Subcutaneous abdominal adipose tissue (tissue), 5 donors: ENCODE measurements at regions not wholly inside any gene's neighbourhood (a gene's known extent, or its start where the extent isn't known, plus 50 kb on each side); places are given as distances from the start of the nearest gene placed in this dataset.

Experiments used
- H3K27ac ChIP-seq: one replicate; pipeline ENCODE4 v1.7.0; 2013; ENCODE audit warnings: low read depth, mild to moderate bottlenecking, inconsistent platforms, low read length, moderate library complexity
- H3K27me3 ChIP-seq, 5 donors: one replicate each; pipeline ENCODE4 v1.7.0; 2013; ENCODE audit warnings: low read length in 5 of 5, inconsistent platforms in 1 of 5; ENCODE audit not compliant: control insufficient read depth in 5 of 5, insufficient read depth in 4 of 5
- H3K36me3 ChIP-seq, 5 donors: one replicate each; pipeline ENCODE4 v1.7.0; 2013; ENCODE audit warnings: low read length in 5 of 5; ENCODE audit not compliant: control insufficient read depth in 5 of 5, insufficient read depth in 5 of 5
- H3K4me1 ChIP-seq, 5 donors: one replicate each; pipeline ENCODE4 v1.7.0; 2013; ENCODE audit warnings: low read length in 5 of 5, mild to moderate bottlenecking in 3 of 5, moderate library complexity in 1 of 5; ENCODE audit not compliant: control insufficient read depth in 5 of 5, insufficient read depth in 5 of 5
- H3K4me3 ChIP-seq, 5 donors: one replicate each; pipeline ENCODE4 v1.7.0; 2013; ENCODE audit warnings: low read length in 5 of 5, low read depth in 1 of 5
- H3K9ac ChIP-seq, 5 donors: one replicate each; pipeline ENCODE4 v1.7.0; 2013; ENCODE audit warnings: low read length in 5 of 5, mild to moderate bottlenecking in 4 of 5, moderate library complexity in 3 of 5
- H3K9me3 ChIP-seq, 5 donors: one replicate each; pipeline ENCODE4 v1.7.0; 2013; ENCODE audit warnings: low read length in 5 of 5; ENCODE audit not compliant: control insufficient read depth in 5 of 5
- donor health status: healthy.
- donor health status: healthy.
- donor health status: healthy.
- donor health status: healthy.
- donor health status: healthy.

DNA sequence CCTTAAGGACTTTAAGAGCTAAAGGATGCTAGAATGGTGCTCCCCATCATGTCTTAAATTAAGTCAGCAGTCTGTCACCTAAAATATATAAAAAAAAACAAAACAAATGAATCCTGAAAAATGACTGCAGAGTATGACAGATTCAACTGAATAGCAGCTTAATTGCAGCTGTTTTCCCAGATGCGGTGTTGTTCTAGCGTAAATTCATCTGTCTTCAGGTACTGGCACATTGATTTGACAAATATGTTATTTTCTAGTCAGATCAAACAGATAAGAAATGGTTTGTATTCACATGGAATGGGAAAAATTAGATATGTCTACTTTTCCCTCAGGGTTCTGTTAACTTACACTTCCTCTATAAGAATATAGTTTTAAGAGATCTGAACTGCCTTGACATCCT, 211.7 kb downstream of the NAF1 start:
- H3K9me3 ChIP-seq = no peaks in the 10 kb centered on the region
- no peaks in the 10 kb centered on the region for H3K36me3 ChIP-seq
- H3K4me1 ChIP-seq = no peaks in the 10 kb centered on the region
- H3K27ac ChIP-seq = no peak overlapping the region
- H3K9ac ChIP-seq = no peak overlapping the region
- H3K4me3 ChIP-seq = no peak overlapping the region
- H3K27me3 ChIP-seq = no peaks in the 10 kb centered on the region

DNA sequence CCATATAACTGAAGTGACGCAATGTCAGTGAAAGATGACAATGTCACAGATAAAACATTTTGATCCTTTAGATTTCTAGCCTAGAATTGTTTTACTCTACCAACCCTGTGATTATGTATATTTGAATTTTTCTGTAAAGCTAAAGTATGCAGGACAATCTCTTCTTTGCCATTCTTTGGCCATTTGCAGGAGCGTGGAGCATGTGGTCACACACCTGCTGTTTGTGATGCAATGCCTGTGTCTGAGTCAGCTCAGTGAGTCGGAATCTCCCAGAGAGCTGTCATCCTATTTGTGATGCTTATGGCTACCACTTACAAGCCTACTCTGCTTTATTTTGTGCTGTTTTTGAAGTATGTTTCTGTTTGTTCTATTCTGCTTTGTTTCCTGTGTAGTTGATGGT, 214.5 kb downstream of the NAF1 start:
- Histone ChIP-seq H3K27me3 (no peaks in the 10 kb centered on the region), H3K4me3 (no peak overlapping the region), H3K4me1 (no peaks in the 10 kb centered on the region), H3K27ac (no peak overlapping the region), H3K9me3 (no peaks in the 10 kb centered on the region), H3K36me3 (no peaks in the 10 kb centered on the region), H3K9ac (no peak overlapping the region)

DNA sequence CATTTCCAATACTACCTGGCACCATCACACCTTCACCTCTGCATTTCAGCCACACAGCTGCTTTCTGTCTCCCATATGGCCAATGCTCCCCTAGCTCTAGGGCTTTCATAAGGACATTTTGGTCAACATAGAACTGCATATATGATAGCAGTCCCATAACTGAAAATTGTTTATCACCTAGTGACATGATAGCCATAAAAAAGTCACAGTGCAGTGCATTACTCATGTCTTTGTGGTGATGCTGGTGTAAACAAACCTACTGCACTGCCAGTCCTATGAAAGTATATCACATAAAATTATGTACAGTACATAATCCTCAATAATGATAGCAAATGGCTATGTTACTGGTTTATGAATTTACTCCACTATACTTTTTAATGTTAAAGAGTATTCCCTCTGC, 221.0 kb downstream of the NAF1 start:
- no peaks in the 10 kb centered on the region for H3K36me3 ChIP-seq
- no peaks in the 10 kb centered on the region for H3K4me1 ChIP-seq
- no peak overlapping the region for H3K4me3 ChIP-seq
- H3K9ac ChIP-seq = no peak overlapping the region
- H3K27me3 ChIP-seq = no peaks in the 10 kb centered on the region
- no peaks in the 10 kb centered on the region for H3K9me3 ChIP-seq
- no peak overlapping the region for H3K27ac ChIP-seq

DNA sequence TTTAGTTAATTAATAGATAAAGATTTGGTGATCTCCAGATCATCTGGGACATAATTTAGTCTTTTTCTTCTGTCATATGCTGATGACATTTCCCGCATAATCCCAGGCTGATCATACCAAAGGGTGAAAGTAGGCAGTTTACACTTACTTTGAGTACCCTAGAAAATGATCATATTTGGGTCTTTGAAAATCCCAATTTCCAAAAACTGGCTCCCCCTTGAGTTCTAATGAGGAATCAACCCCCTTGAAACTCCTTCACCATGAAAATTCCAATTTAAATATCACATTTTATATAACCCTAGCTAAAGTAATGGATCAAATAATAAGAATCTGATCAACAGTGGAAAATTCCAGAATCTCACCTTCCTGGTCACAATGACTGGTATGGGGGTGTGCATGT, 223.4 kb downstream of the NAF1 start:
- H3K9ac ChIP-seq = no peak overlapping the region
- H3K36me3 ChIP-seq = no peaks in the 10 kb centered on the region
- H3K4me3 ChIP-seq = no peak overlapping the region
- H3K27ac ChIP-seq = no peak overlapping the region
- no peaks in the 10 kb centered on the region for H3K9me3 ChIP-seq
- no peaks in the 10 kb centered on the region for H3K27me3 ChIP-seq
- H3K4me1 ChIP-seq = no peaks in the 10 kb centered on the region

DNA sequence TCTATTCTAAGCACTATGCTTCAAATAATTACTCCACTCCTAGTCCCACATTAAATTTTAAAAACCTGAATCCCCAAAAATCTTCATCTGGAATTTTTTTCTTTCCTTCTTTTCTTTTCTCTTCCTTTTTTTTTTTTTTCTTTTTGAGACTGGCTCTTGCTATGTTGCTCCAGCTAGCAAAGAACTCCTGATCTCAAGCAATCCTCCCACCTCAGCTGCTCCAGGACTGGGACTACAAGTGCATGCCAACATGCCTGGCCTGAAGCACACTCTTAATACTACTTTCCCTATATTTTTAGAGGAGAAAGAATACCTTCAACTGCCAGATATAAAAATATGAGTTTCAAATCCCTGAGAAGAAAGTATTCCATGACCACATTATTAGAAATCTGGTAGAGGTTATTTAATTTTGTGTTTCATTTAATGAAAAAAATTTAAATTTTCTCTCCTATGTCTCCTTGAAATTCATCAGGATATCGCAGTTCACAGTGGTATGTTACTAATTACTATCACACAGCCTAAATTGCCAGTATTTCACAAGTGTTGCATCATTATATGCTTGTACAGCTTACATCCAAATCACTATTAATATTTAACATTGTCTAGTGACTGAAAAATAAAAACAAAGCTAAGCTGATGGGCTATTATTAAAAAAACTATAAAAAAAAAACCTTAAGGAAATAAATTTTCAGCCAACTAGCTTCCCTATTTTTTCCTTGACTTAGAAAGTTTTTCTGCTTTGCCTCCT, 227.8 kb downstream of the NAF1 start:
- Histone ChIP-seq H3K27me3 (no peaks in the 10 kb centered on the region), H3K27ac (no peak overlapping the region), H3K4me3 (no peak overlapping the region), H3K9me3 (no peaks in the 10 kb centered on the region), H3K36me3 (no peaks in the 10 kb centered on the region), H3K9ac (no peak overlapping the region), H3K4me1 (no peaks in the 10 kb centered on the region)

DNA sequence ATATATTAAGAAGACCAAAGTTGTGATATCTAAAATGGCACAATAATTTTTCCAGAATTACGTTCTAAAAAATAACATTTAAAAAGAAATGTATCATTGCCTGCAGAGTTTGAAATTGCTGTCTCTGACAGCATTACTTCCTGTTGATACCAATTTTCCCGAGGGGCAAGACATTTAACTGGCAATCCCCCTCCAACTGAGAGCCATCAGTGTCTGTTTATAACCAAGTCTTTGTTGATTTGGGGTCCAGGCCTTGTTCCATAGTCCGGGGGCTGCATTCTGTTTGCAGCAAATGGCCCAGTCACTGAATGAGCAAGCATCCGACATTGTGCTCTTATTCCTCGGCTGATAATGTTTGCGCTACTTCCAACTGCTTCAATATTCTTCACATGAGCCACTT, 231.5 kb downstream of the NAF1 start:
- H3K36me3 ChIP-seq = no peaks in the 10 kb centered on the region
- no peaks in the 10 kb centered on the region for H3K9me3 ChIP-seq
- H3K27me3 ChIP-seq = no peaks in the 10 kb centered on the region
- H3K27ac ChIP-seq = no peak overlapping the region
- H3K9ac ChIP-seq = no peak overlapping the region
- no peak overlapping the region for H3K4me3 ChIP-seq
- no peaks in the 10 kb centered on the region for H3K4me1 ChIP-seq

DNA sequence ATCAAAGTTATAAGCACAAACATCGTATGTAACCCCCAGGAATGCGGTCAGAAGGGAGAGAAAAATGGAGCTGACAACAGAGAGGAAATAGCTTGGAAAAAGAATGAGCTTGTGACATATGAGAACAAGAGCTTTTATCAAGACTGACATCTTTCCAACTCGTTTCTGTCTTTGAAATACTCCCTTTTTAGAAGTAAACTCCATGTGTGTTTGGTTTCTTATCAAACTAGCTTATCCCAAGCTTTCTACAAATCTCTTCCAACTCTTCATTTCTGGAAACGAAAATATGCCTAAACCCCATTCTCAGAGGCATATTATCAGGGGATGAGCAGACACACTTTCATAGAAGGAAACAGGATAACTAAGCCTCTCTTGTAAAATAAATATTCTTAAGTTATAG, 235.4 kb downstream of the NAF1 start:
- no peaks in the 10 kb centered on the region for H3K9me3 ChIP-seq
- H3K9ac ChIP-seq = no peak overlapping the region
- no peak overlapping the region for H3K27ac ChIP-seq
- H3K27me3 ChIP-seq = no peaks in the 10 kb centered on the region
- H3K4me3 ChIP-seq = no peak overlapping the region
- no peaks in the 10 kb centered on the region for H3K4me1 ChIP-seq
- H3K36me3 ChIP-seq = no peaks in the 10 kb centered on the region

DNA sequence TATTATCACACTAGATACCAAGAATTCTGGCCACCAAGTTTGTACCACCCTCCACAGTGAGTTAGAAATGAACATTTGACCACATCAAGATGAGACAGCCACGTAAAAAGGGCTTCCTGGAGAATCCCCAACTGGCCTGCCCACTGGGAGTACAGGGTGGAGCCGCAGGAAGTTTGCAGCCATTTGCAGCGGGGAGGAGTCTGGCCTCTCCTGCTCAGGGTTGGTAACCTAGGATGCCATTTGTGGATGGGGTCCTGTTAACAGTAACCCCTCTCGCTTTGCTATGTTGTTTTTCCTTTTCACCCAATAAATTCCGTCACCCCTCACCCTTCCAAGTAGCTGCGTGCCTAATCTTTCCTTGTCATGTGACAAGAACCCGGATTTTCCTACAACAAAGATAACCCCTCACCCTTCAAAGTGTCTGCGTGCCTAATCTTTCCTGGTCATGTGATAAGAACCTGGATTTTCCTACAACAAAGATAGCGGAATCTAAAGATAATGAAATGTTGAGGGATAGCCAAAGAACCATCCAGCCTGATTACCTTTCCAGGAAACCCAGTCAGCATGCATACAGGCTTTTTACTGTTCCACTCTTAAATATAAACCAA, 245.4 kb downstream of the NAF1 start:
- H3K9me3 ChIP-seq = peaks cover 0 to 9% (median 0%) of the 10 kb centered on the region in 5 donors
- no peak overlapping the region for H3K4me3 ChIP-seq
- no peaks in the 10 kb centered on the region for H3K4me1 ChIP-seq

DNA sequence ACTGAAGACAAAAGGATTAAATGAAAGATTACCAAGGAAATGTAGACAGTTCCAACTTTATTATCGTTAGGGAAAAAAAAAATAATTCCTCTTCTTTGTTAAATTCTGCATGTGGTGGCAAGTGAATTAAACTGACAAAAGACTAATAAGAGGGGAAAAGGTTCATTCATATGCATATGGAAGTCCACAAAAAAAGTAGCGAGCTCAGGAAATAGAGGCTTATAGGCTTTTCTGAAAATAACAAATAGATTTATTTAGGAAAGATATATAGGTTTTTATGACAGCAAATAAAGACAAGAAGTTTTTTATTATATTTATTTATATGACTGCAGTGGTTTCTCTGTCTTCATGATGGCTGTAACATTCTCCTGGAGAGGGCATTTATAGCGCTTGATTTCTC, 246.0 kb downstream of the NAF1 start:
- Histone ChIP-seq H3K27ac (no peak overlapping the region), H3K9ac (no peak overlapping the region), H3K36me3 (no peaks in the 10 kb centered on the region), H3K9me3 (peaks cover under 1 to 9% (median 1%) of the 10 kb centered on the region in 5 donors), H3K4me1 (no peaks in the 10 kb centered on the region), H3K4me3 (no peak overlapping the region), H3K27me3 (no peaks in the 10 kb centered on the region)

More for the DNA sequence above, 245.4 kb downstream of the NAF1 start:
- Histone ChIP-seq H3K27me3 (no peaks in the 10 kb centered on the region), H3K36me3 (no peaks in the 10 kb centered on the region), H3K9ac (no peak overlapping the region), H3K27ac (no peak overlapping the region)

DNA sequence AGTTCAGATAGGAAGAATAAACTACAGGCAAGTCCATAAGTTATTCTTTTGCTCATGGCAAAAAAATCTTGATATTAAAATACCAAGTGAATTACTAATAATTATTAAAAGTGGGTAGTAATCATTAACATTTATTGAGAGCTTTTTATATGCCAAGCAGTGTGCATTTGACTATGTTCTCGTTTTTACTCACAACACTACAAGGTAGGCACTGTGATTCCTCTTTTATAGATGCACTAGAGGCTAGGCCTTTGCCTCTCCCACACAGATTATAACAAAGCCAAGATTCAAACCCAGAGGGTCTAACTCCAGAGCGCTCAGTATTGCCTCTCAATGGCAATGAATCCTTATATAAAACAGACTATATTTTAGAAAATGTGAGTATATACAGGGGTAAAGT, 254.2 kb downstream of the NAF1 start:
- Histone ChIP-seq H3K4me1 (no peaks in the 10 kb centered on the region), H3K36me3 (no peaks in the 10 kb centered on the region), H3K9me3 (peaks cover 3 to 14% (median 9%) of the 10 kb centered on the region in 5 donors), H3K27me3 (no peaks in the 10 kb centered on the region), H3K9ac (no peak overlapping the region), H3K27ac (no peak overlapping the region), H3K4me3 (no peak overlapping the region)
